ENCODE measurements at regions not wholly inside any gene's neighbourhood (a gene's known extent, or its start where the extent isn't known, plus 50 kb on each side); places are given as distances from the start of the nearest gene placed in this dataset.

DNA sequence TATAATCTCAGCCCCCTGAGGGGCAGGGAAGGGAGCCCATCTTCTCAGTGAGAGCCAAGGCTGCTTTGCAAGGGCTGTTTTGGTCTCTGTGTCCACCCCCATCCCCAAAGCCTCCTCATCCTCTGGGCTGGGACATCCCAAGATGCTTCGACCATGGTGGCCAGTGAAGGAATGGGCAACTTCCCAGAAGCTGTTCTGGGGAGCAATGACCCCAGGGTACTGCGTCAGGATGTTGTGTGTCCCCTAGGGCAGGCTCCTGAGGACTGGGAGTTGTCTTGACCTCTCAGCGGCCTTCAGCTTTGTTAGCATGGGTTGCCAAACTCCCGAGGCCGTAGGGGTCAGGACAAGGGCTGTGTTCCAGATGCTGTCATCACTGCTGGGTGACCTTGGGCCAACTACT lies 238.4 kb upstream of the POU3F1 start:
- TF ChIP-seq, protein P1, sequence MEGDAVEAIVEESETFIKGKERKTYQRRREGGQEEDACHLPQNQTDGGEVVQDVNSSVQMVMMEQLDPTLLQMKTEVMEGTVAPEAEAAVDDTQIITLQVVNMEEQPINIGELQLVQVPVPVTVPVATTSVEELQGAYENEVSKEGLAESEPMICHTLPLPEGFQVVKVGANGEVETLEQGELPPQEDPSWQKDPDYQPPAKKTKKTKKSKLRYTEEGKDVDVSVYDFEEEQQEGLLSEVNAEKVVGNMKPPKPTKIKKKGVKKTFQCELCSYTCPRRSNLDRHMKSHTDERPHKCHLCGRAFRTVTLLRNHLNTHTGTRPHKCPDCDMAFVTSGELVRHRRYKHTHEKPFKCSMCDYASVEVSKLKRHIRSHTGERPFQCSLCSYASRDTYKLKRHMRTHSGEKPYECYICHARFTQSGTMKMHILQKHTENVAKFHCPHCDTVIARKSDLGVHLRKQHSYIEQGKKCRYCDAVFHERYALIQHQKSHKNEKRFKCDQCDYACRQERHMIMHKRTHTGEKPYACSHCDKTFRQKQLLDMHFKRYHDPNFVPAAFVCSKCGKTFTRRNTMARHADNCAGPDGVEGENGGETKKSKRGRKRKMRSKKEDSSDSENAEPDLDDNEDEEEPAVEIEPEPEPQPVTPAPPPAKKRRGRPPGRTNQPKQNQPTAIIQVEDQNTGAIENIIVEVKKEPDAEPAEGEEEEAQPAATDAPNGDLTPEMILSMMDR (IDR thresholded peaks at IDR 0.05) = no peak
- no peak for TF ChIP-seq POLR2A (IDR thresholded peaks at IDR 0.05)
